Left cardiac atrium (tissue), 4 donors: ENCODE measurements at regions not wholly inside any gene's neighbourhood (a gene's known extent, or its start where the extent isn't known, plus 50 kb on each side); places are given as distances from the start of the nearest gene placed in this dataset.
"Not testable (repeated sequence)": the region's sequence is repeated elsewhere in the genome, so short reads cannot be mapped to it uniquely, and the experiment has no call there.

Experiments used
- ATAC-seq, 2 donors: fragments of 200-7000 bp; cut with Tn5 transposase; one replicate each; pipeline ENCODE4 v1.9.1; 2020; ENCODE audit warnings: mild to moderate bottlenecking in 2 of 2, moderate library complexity in 2 of 2
- DNase-seq: peaks from one replicate; pipeline ENCODE4 v3.0.0-alpha.2; 2020
- intact Hi-C, 2 donors: fragments of 100-400 bp; cut with DNase I; formaldehyde crosslinking; loops; one replicate each; pipeline versions ENCODE4 v1.14.1 to v1.15.1; 2022 to 2023
- donor health status: DM: no; HTN: yes; CAD: no.
- donor health status: DM: no; HTN: yes; CAD: no; lungs with severe emphysema.
- donor health status: DM: yes; HTN: yes; CAD: no.
- donor health status: Dilated cardiomyopathy.

- ATAC-seq = peak in 1 of 2 donors; percentile 54
- DNase-seq = no peak
- intact Hi-C loops = no loop called here
Observed at GRCh38 chr1:18557621-18558465, 72.8 kb upstream of the PAX7 start.

GRCh38 chr1:18560692-18561091 is 70.0 kb upstream of the PAX7 start:
- DNase-seq (no peak), ATAC-seq (no peak)
- intact Hi-C loops = no loop called here

GRCh38 chr1:18561967-18562366 is 68.7 kb upstream of the PAX7 start:
- intact Hi-C loops = no loop called here
- DNase-seq (no peak), ATAC-seq (no peak)

- ATAC-seq = no peak
Observed at GRCh38 chr1:18564676-18565075, 66.0 kb upstream of the PAX7 start.

GRCh38 chr1:18565321-18565720 is 65.3 kb upstream of the PAX7 start:
- ATAC-seq = no peak
- no peak for DNase-seq
- intact Hi-C loops = no loop called here

More at GRCh38 chr1:18564676-18565075, 66.0 kb upstream of the PAX7 start:
- intact Hi-C loops = no loop called here
- DNase-seq = no peak

- intact Hi-C loops = no loop called here
- no peak for DNase-seq
- no peak for ATAC-seq
Observed at GRCh38 chr1:18568489-18568888, 62.2 kb upstream of the PAX7 start.

- DNase-seq = no peak
- no peak for ATAC-seq
- intact Hi-C loops = no loop called here
Observed at GRCh38 chr1:18569251-18569650, 61.4 kb upstream of the PAX7 start.

- intact Hi-C loops = loop anchor here in 1 of 2 donors (10.0 kb wide), 1 partner anchor 645 kb away; no protein-coding TSS in a partner anchor
- DNase-seq (no peak), ATAC-seq (no peak)
Observed at GRCh38 chr1:18569811-18570545, 60.7 kb upstream of the PAX7 start.

- ATAC-seq = no peak
- DNase-seq = no peak
- intact Hi-C loops = loop anchor here in 1 of 2 donors (10.0 kb wide), 1 partner anchor 646 kb away; no protein-coding TSS in a partner anchor
Observed at GRCh38 chr1:18571275-18571674, 59.4 kb upstream of the PAX7 start.

- ATAC-seq (no peak), DNase-seq (no peak)
- intact Hi-C loops = loop anchor here in 1 of 2 donors (10.0 kb wide), 1 partner anchor 647 kb away; no protein-coding TSS in a partner anchor
Observed at GRCh38 chr1:18572022-18572880, 58.4 kb upstream of the PAX7 start.

- intact Hi-C loops = loop anchor here in 1 of 2 donors (10.0 kb wide), 1 partner anchor 648 kb away; no protein-coding TSS in a partner anchor
- ATAC-seq = no peak
Observed at GRCh38 chr1:18573170-18573569, 57.5 kb upstream of the PAX7 start.

GRCh38 chr1:18574754-18575153 is 55.9 kb upstream of the PAX7 start:
- DNase-seq (no peak), ATAC-seq (no peak)
- intact Hi-C loops = loop anchor here in 1 of 2 donors (10.0 kb wide), 1 partner anchor 650 kb away; no protein-coding TSS in a partner anchor

More at GRCh38 chr1:18573170-18573569, 57.5 kb upstream of the PAX7 start:
- DNase-seq = no peak

GRCh38 chr1:18575620-18576019 is 55.0 kb upstream of the PAX7 start:
- intact Hi-C loops = loop anchor here in 1 of 2 donors (10.0 kb wide), 1 partner anchor 651 kb away; no protein-coding TSS in a partner anchor
- DNase-seq (no peak), ATAC-seq (peak in 1 of 2 donors; percentile 71)

- intact Hi-C loops = loop anchor here in 1 of 2 donors (10.0 kb wide), 1 partner anchor 653 kb away; no protein-coding TSS in a partner anchor
- DNase-seq (no peak), ATAC-seq (no peak)
Observed at GRCh38 chr1:18578271-18578670, 52.4 kb upstream of the PAX7 start.

GRCh38 chr1:18579267-18579666 is 51.4 kb upstream of the PAX7 start:
- intact Hi-C loops = loop anchor here in 1 of 2 donors (10.0 kb wide), 1 partner anchor 654 kb away; no protein-coding TSS in a partner anchor
- not testable (repeated sequence) for DNase-seq, ATAC-seq

- intact Hi-C loops = loop anchor here in 1 of 2 donors (5.0 kb wide), 1 partner anchor 918 kb away; no protein-coding TSS in a partner anchor
- DNase-seq = no peak
- ATAC-seq = no peak
Observed at GRCh38 chr1:18580047-18580446, 50.6 kb upstream of the PAX7 start.

GRCh38 chr1:18580691-18581419 is 49.8 kb upstream of the PAX7 start:
- DNase-seq (no peak), ATAC-seq (no peak)
- intact Hi-C loops = loop anchor here in 1 of 2 donors (5.0 kb wide), 1 partner anchor 919 kb away; no protein-coding TSS in a partner anchor
